Astrocyte of the cerebellum (primary cell): ENCODE measurements at regions not wholly inside any gene's neighbourhood (a gene's known extent, or its start where the extent isn't known, plus 50 kb on each side); places are given as distances from the start of the nearest gene placed in this dataset.

Source experiments
- DNase-seq: peaks from one replicate; pipeline ENCODE4 v3.0.0-alpha.2; 2011; ENCODE audit warnings: low read depth
- H3K4me3 ChIP-seq: 2 replicates; pipeline ENCODE4 v1.5.1; 2011; ENCODE audit warnings: mild to moderate bottlenecking, low read depth, low read length, moderate library complexity
- CTCF ChIP-seq: IDR thresholded peaks from 2 replicates; pipeline ENCODE4 v1.5.1; 2012; ENCODE audit warnings: low read length, low read depth, moderate library complexity, mild to moderate bottlenecking; ENCODE audit errors: missing control alignments
- in situ Hi-C: cut with HindIII; loops from 2 replicates; pipeline ENCODE4 v1.10.0; 2017; ENCODE audit warnings: low sequenced_read_pairs

- in situ Hi-C loops, result no loop called here
- DNase-seq, result no peak
- TF ChIP-seq CTCF, result no peak
- no peak overlapping the region for H3K4me3 ChIP-seq
These were observed 170.3 kb downstream of the TTC32 start for GRCh38 chr2:19731515-19731914.

- no peak for DNase-seq
- no peak for TF ChIP-seq CTCF
- no peak overlapping the region for H3K4me3 ChIP-seq
- in situ Hi-C loops, result no loop called here
These were observed 170.7 kb downstream of the TTC32 start for GRCh38 chr2:19731037-19731436.

GRCh38 chr2:19728125-19728524 is 173.7 kb downstream of the TTC32 start:
- H3K4me3 ChIP-seq, result no peak overlapping the region
- no peak for DNase-seq
- no peak for TF ChIP-seq CTCF
- in situ Hi-C loops, result no loop called here

- no peak for TF ChIP-seq CTCF
- in situ Hi-C loops, result no loop called here
- no peak overlapping the region for H3K4me3 ChIP-seq
- no peak for DNase-seq
These were observed 176.4 kb downstream of the TTC32 start for GRCh38 chr2:19725392-19725791.

- DNase-seq, result no peak
- in situ Hi-C loops, result no loop called here
- H3K4me3 ChIP-seq, result no peak overlapping the region
- no peak for TF ChIP-seq CTCF
These were observed 178.8 kb downstream of the TTC32 start for GRCh38 chr2:19723021-19723420.

- no peak overlapping the region for H3K4me3 ChIP-seq
- in situ Hi-C loops, result no loop called here
- no peak for TF ChIP-seq CTCF
- DNase-seq, result no peak
These were observed 179.2 kb downstream of the TTC32 start for GRCh38 chr2:19722531-19722971.

GRCh38 chr2:19720306-19720705 is 181.5 kb downstream of the TTC32 start:
- in situ Hi-C loops, result no loop called here
- H3K4me3 ChIP-seq, result no peak overlapping the region
- DNase-seq, result no peak
- TF ChIP-seq CTCF, result no peak
